ENCODE measurements at regions not wholly inside any gene's neighbourhood (a gene's known extent, or its start where the extent isn't known, plus 50 kb on each side); places are given as distances from the start of the nearest gene placed in this dataset.

GRCh38 chr9:13717322-13718054, 438.0 kb upstream of the MPDZ start:
- Histone ChIP-seq H3K4me3 (ENCODE audit: low read length) (no peak overlapping the region), H3K36me3 (ENCODE audit: insufficient read depth, low read depth, low read length) (no peaks in the 10 kb centered on the region), H3K27ac (ENCODE audit: low read length) (no peak overlapping the region), H3K4me1 (ENCODE audit: insufficient read depth, low read length) (peaks cover 28% of the 10 kb centered on the region), H3K9ac (ENCODE audit: low read depth, low read length) (no peak overlapping the region), H3K27me3 (ENCODE audit: insufficient read depth, low read length) (no peaks in the 10 kb centered on the region), H3K9me3 (ENCODE audit: insufficient read depth, low read depth, low read length) (no peaks in the 10 kb centered on the region)

- no peaks in the 10 kb centered on the region for H3K9me3 ChIP-seq (ENCODE audit: insufficient read depth, low read depth, low read length)
- H3K27me3 ChIP-seq (ENCODE audit: insufficient read depth, low read length), result no peaks in the 10 kb centered on the region
- H3K4me3 ChIP-seq (ENCODE audit: low read length), result no peak overlapping the region
- no peak overlapping the region for H3K27ac ChIP-seq (ENCODE audit: low read length)
- no peaks in the 10 kb centered on the region for H3K36me3 ChIP-seq (ENCODE audit: insufficient read depth, low read depth, low read length)
- no peak overlapping the region for H3K9ac ChIP-seq (ENCODE audit: low read depth, low read length)
- H3K4me1 ChIP-seq (ENCODE audit: insufficient read depth, low read length), result peaks cover 28% of the 10 kb centered on the region
Measured at GRCh38 chr9:13716601-13717321, 437.3 kb upstream of the MPDZ start.

GRCh38 chr9:13716090-13716489, 436.6 kb upstream of the MPDZ start:
- Histone ChIP-seq H3K4me3 (ENCODE audit: low read length) (no peak overlapping the region), H3K27ac (ENCODE audit: low read length) (no peak overlapping the region), H3K9ac (ENCODE audit: low read depth, low read length) (no peak overlapping the region), H3K36me3 (ENCODE audit: insufficient read depth, low read depth, low read length) (no peaks in the 10 kb centered on the region), H3K4me1 (ENCODE audit: insufficient read depth, low read length) (peaks cover 28% of the 10 kb centered on the region), H3K9me3 (ENCODE audit: insufficient read depth, low read depth, low read length) (no peaks in the 10 kb centered on the region), H3K27me3 (ENCODE audit: insufficient read depth, low read length) (no peaks in the 10 kb centered on the region)

- no peaks in the 10 kb centered on the region for H3K36me3 ChIP-seq (ENCODE audit: insufficient read depth, low read depth, low read length)
- no peaks in the 10 kb centered on the region for H3K9me3 ChIP-seq (ENCODE audit: insufficient read depth, low read depth, low read length)
- no peak overlapping the region for H3K4me3 ChIP-seq (ENCODE audit: low read length)
- H3K4me1 ChIP-seq (ENCODE audit: insufficient read depth, low read length), result peaks cover 28% of the 10 kb centered on the region
- H3K27ac ChIP-seq (ENCODE audit: low read length), result no peak overlapping the region
- H3K9ac ChIP-seq (ENCODE audit: low read depth, low read length), result no peak overlapping the region
- H3K27me3 ChIP-seq (ENCODE audit: insufficient read depth, low read length), result no peaks in the 10 kb centered on the region
Measured at GRCh38 chr9:13715430-13715829, 435.9 kb upstream of the MPDZ start.

GRCh38 chr9:13707612-13708576, 428.4 kb upstream of the MPDZ start:
- H3K36me3 ChIP-seq (ENCODE audit: insufficient read depth, low read depth, low read length), result no peaks in the 10 kb centered on the region
- H3K27me3 ChIP-seq (ENCODE audit: insufficient read depth, low read length), result no peaks in the 10 kb centered on the region
- H3K4me3 ChIP-seq (ENCODE audit: low read length), result no peak overlapping the region
- H3K9ac ChIP-seq (ENCODE audit: low read depth, low read length), result no peak overlapping the region
- no peaks in the 10 kb centered on the region for H3K9me3 ChIP-seq (ENCODE audit: insufficient read depth, low read depth, low read length)
- H3K27ac ChIP-seq (ENCODE audit: low read length), result no peak overlapping the region
- no peaks in the 10 kb centered on the region for H3K4me1 ChIP-seq (ENCODE audit: insufficient read depth, low read length)

- no peak overlapping the region for H3K4me3 ChIP-seq (ENCODE audit: low read length)
- H3K27me3 ChIP-seq (ENCODE audit: insufficient read depth, low read length), result no peaks in the 10 kb centered on the region
- no peak overlapping the region for H3K27ac ChIP-seq (ENCODE audit: low read length)
- H3K9me3 ChIP-seq (ENCODE audit: insufficient read depth, low read depth, low read length), result no peaks in the 10 kb centered on the region
- H3K36me3 ChIP-seq (ENCODE audit: insufficient read depth, low read depth, low read length), result no peaks in the 10 kb centered on the region
- no peaks in the 10 kb centered on the region for H3K4me1 ChIP-seq (ENCODE audit: insufficient read depth, low read length)
- H3K9ac ChIP-seq (ENCODE audit: low read depth, low read length), result no peak overlapping the region
Measured at GRCh38 chr9:13705918-13706317, 426.4 kb upstream of the MPDZ start.

GRCh38 chr9:13705373-13705772, 425.9 kb upstream of the MPDZ start:
- Histone ChIP-seq H3K9ac (ENCODE audit: low read depth, low read length) (no peak overlapping the region), H3K9me3 (ENCODE audit: insufficient read depth, low read depth, low read length) (no peaks in the 10 kb centered on the region), H3K27ac (ENCODE audit: low read length) (no peak overlapping the region), H3K4me1 (ENCODE audit: insufficient read depth, low read length) (no peaks in the 10 kb centered on the region), H3K27me3 (ENCODE audit: insufficient read depth, low read length) (no peaks in the 10 kb centered on the region), H3K36me3 (ENCODE audit: insufficient read depth, low read depth, low read length) (no peaks in the 10 kb centered on the region), H3K4me3 (ENCODE audit: low read length) (no peak overlapping the region)

GRCh38 chr9:13690595-13690994, 411.1 kb upstream of the MPDZ start:
- H3K27ac ChIP-seq (ENCODE audit: low read length), result no peak overlapping the region
- H3K9me3 ChIP-seq (ENCODE audit: insufficient read depth, low read depth, low read length), result peaks cover 8% of the 10 kb centered on the region; the same call in 1 of the 2 replicates
- no peak overlapping the region for H3K9ac ChIP-seq (ENCODE audit: low read depth, low read length)
- H3K27me3 ChIP-seq (ENCODE audit: insufficient read depth, low read length), result no peaks in the 10 kb centered on the region
- H3K4me1 ChIP-seq (ENCODE audit: insufficient read depth, low read length), result peaks cover 4% of the 10 kb centered on the region; the same call in 1 of the 2 replicates
- no peak overlapping the region for H3K4me3 ChIP-seq (ENCODE audit: low read length)
- H3K36me3 ChIP-seq (ENCODE audit: insufficient read depth, low read depth, low read length), result no peaks in the 10 kb centered on the region

- Histone ChIP-seq H3K4me1 (ENCODE audit: insufficient read depth, low read length) (peaks cover 4% of the 10 kb centered on the region; the same call in 1 of the 2 replicates), H3K9me3 (ENCODE audit: insufficient read depth, low read depth, low read length) (peaks cover 8% of the 10 kb centered on the region; the same call in 1 of the 2 replicates), H3K4me3 (ENCODE audit: low read length) (no peak overlapping the region), H3K9ac (ENCODE audit: low read depth, low read length) (no peak overlapping the region), H3K36me3 (ENCODE audit: insufficient read depth, low read depth, low read length) (no peaks in the 10 kb centered on the region), H3K27ac (ENCODE audit: low read length) (no peak overlapping the region), H3K27me3 (ENCODE audit: insufficient read depth, low read length) (no peaks in the 10 kb centered on the region)
Measured at GRCh38 chr9:13689925-13690324, 410.4 kb upstream of the MPDZ start.

- peak overlapping the region; percentile 18 for H3K27ac ChIP-seq (ENCODE audit: low read length)
- H3K4me3 ChIP-seq (ENCODE audit: low read length), result 0 out of 2 replicates have a peak overlapping the region, but pooled peaks have one; percentile 4
- peaks cover 4% of the 10 kb centered on the region; the same call in 1 of the 2 replicates for H3K4me1 ChIP-seq (ENCODE audit: insufficient read depth, low read length)
- H3K9ac ChIP-seq (ENCODE audit: low read depth, low read length), result no peak overlapping the region; the same call in 1 of the 2 replicates
- H3K36me3 ChIP-seq (ENCODE audit: insufficient read depth, low read depth, low read length), result no peaks in the 10 kb centered on the region
- no peaks in the 10 kb centered on the region for H3K27me3 ChIP-seq (ENCODE audit: insufficient read depth, low read length)
- H3K9me3 ChIP-seq (ENCODE audit: insufficient read depth, low read depth, low read length), result peaks cover 8% of the 10 kb centered on the region; the same call in 1 of the 2 replicates
Measured at GRCh38 chr9:13688990-13689600, 409.6 kb upstream of the MPDZ start.
